ENCODE measurements at regions not wholly inside any gene's neighbourhood (a gene's known extent, or its start where the extent isn't known, plus 50 kb on each side); places are given as distances from the start of the nearest gene placed in this dataset.

GRCh38 chr14:66361013-66361412, 125.2 kb upstream of the CCDC196 start:
- peaks cover 2% of the 10 kb centered on the region for H3K27me3 Mint-ChIP-seq (ENCODE audit: insufficient read depth, low read depth, poor library complexity)
- no peak for DNase-seq (ENCODE audit: low spot score)
- Histone ChIP-seq H3K4me3 (no peak overlapping the region), H2AFZ (no peak overlapping the region), H3K27me3 (ENCODE audit: insufficient read depth) (no peaks in the 10 kb centered on the region), H4K20me1 (replicated peaks; ENCODE audit: insufficient read depth) (no peaks in the 10 kb centered on the region), H3K4me2 (no peak overlapping the region), H3K9me2 (ENCODE audit: insufficient read depth) (no peaks in the 10 kb centered on the region), H3K4me1 (ENCODE audit: insufficient read depth) (peaks cover 7% of the 10 kb centered on the region), H3K27ac (ENCODE audit: low read depth) (no peak overlapping the region), H3F3A (replicated peaks; ENCODE audit: low read depth) (no peaks in the 10 kb centered on the region), H3K36me3 (ENCODE audit: insufficient read depth) (no peaks in the 10 kb centered on the region), H3K79me2 (replicated peaks; ENCODE audit: insufficient read depth) (no peaks in the 10 kb centered on the region)
- H3K4me3 Mint-ChIP-seq: no peak overlapping the region
- H3K36me3 Mint-ChIP-seq (ENCODE audit: low read depth): no peaks in the 10 kb centered on the region
- no peak for TF ChIP-seq ZNF462 (CRISPR knock-in tag; IDR thresholded peaks at IDR 0.05)
- TF ChIP-seq ETS1 (IDR thresholded peaks at IDR 0.05): no peak
- no peak for TF ChIP-seq POLR2AphosphoS5 (IDR thresholded peaks at IDR 0.05; ENCODE audit: low read depth)
- TF ChIP-seq, protein P1, sequence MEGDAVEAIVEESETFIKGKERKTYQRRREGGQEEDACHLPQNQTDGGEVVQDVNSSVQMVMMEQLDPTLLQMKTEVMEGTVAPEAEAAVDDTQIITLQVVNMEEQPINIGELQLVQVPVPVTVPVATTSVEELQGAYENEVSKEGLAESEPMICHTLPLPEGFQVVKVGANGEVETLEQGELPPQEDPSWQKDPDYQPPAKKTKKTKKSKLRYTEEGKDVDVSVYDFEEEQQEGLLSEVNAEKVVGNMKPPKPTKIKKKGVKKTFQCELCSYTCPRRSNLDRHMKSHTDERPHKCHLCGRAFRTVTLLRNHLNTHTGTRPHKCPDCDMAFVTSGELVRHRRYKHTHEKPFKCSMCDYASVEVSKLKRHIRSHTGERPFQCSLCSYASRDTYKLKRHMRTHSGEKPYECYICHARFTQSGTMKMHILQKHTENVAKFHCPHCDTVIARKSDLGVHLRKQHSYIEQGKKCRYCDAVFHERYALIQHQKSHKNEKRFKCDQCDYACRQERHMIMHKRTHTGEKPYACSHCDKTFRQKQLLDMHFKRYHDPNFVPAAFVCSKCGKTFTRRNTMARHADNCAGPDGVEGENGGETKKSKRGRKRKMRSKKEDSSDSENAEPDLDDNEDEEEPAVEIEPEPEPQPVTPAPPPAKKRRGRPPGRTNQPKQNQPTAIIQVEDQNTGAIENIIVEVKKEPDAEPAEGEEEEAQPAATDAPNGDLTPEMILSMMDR (conservative IDR thresholded peaks at IDR 0.05; ENCODE audit: low read depth in 2 of 2): no peak
- TF ChIP-seq ZNF331 (CRISPR knock-in tag; IDR thresholded peaks at IDR 0.05; ENCODE audit: low read depth): no peak
- TF ChIP-seq CREB1 (CRISPR knock-in tag; IDR thresholded peaks at IDR 0.05; ENCODE audit: low read depth): no peak
- no peaks in the 10 kb centered on the region for H3K9me3 Mint-ChIP-seq
- ATAC-seq: no peak
- H3K27ac Mint-ChIP-seq: no peak overlapping the region
- peaks cover 17% of the 10 kb centered on the region for H3K4me1 Mint-ChIP-seq
